ENCODE measurements at regions not wholly inside any gene's neighbourhood (a gene's known extent, or its start where the extent isn't known, plus 50 kb on each side); places are given as distances from the start of the nearest gene placed in this dataset.

GRCh38 chr1:238568735-238569134 is 678.0 kb upstream of the ZP4 start:
- TF ChIP-seq EZH2phosphoT487 (IDR thresholded peaks at IDR 0.05; ENCODE audit: low read length) (no peak), CTCF (IDR thresholded peaks at IDR 0.05; ENCODE audit: low read length) (no peak)

Measured in MM.1S (cell line).